Ovary (tissue), 7 donors: ENCODE measurements at regions not wholly inside any gene's neighbourhood (a gene's known extent, or its start where the extent isn't known, plus 50 kb on each side); places are given as distances from the start of the nearest gene placed in this dataset.

Source experiments
- DNase-seq, 5 donors: peaks; one replicate each; pipeline ENCODE4 v3.0.0-alpha.2; 2019 to 2020
- H3K27ac ChIP-seq, 2 donors: fragments of 200-600 bp; one replicate each; pipeline versions ENCODE4 v1.5.1 to v1.8.0; 2019 to 2022
- H3K27me3 ChIP-seq: fragments of 200-600 bp; one replicate; pipeline ENCODE4 v1.8.0; 2022
- H3K36me3 ChIP-seq: fragments of 200-600 bp; sonication (generic); one replicate; pipeline ENCODE4 v1.5.1; 2019
- H3K4me1 ChIP-seq: one replicate; pipeline ENCODE4 v1.8.1; 2013; ENCODE audit warnings: mild to moderate bottlenecking, moderate library complexity; ENCODE audit not compliant: insufficient read depth
- H3K4me3 ChIP-seq: fragments of 200-600 bp; sonication (generic); one replicate; pipeline ENCODE4 v1.5.1; 2017
- H3K9me3 ChIP-seq, 2 donors: fragments of 200-600 bp in 1 of 2; sonication (generic) in 1 of 2; one replicate each; pipeline versions ENCODE4 v1.5.1 to v1.8.1; 2013 to 2019; ENCODE audit warnings: mild to moderate bottlenecking in 1 of 2, moderate library complexity in 1 of 2
- EP300 ChIP-seq: sonication (generic); formaldehyde crosslinking; IDR thresholded peaks from one replicate; pipeline ENCODE4 v1.6.1; 2017; ENCODE audit warnings: antibody characterized with exemption
- POLR2A ChIP-seq: fragments of 450-650 bp; IDR thresholded peaks from one replicate; pipeline ENCODE4 v1.6.1; 2017; ENCODE audit warnings: antibody characterized with exemption, mild to moderate bottlenecking, moderate library complexity
- WGBS, 3 donors: extraction: QIAGEN DNeasy Blood & Tissue Kit in 1 of 3; methylation state at CpG; one replicate each; pipeline versions ENCODE4 v1.1.5 to v1.1.7; 2013 to 2017; 5-methylcytosine and 5-hydroxymethylcytosine counted together
- intact Hi-C, 4 donors: fragments of 100-400 bp; cut with DNase I; formaldehyde crosslinking; loops; one replicate each; pipeline versions ENCODE4 v1.11.0 to v1.15.1; 2022 to 2023
- TF ChIP-seq, protein P1 (sequence below), 3 donors: fragments of 450-650 bp in 2 of 3; fragments of 200-600 bp in 1 of 3; IDR thresholded peaks; one replicate each; pipeline versions ENCODE4 v1.5.1 to v1.8.0; 2016 to 2022; ENCODE audit warnings: antibody characterized with exemption in 3 of 3, mild to moderate bottlenecking in 1 of 3
- donor health status: DM: no; HTN: no; CAD: no; lungs with moderate emphysema.
- donor health status: DM: no; HTN: no; CAD: no.
- donor health status: Bipolar disorder and iron deficiency.
- donor health status: DM: no; HTN: no; CAD: no.
- donor health status: DM: yes; HTN: yes; CAD: no.

DNA sequence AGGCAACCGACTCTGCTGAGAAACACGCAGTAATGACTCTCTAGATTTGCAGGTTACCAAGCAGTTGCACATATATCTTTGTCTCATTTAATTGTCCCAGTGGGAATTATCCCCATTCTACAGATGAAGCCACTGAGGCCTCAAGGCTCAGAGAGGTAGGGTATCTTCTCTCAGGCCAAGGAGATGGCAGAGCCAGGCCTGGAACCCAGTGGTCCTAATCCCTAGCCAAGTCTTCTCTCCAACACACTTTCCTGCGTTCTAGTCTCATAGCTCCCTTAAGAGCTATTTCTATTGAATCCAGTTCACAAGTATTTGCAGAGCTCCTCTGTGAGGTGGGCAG is 181.3 kb upstream of the BCOR start:
- Histone ChIP-seq H3K36me3 (no peaks in the 10 kb centered on the region), H3K4me3 (no peak overlapping the region), H3K4me1 (no peaks in the 10 kb centered on the region), H3K27ac (no peak overlapping the region), H3K9me3 (no peaks in the 10 kb centered on the region), H3K27me3 (no peaks in the 10 kb centered on the region)
- WGBS, 3 donors = 69 to 83% (median 76%) methylated on average over 3 of the region's 3 CpGs
- intact Hi-C loops = loop anchor here in 1 of 4 donors (10.0 kb wide), 1 partner anchor 176 kb away; no protein-coding TSS in a partner anchor
- TF ChIP-seq, protein P1, sequence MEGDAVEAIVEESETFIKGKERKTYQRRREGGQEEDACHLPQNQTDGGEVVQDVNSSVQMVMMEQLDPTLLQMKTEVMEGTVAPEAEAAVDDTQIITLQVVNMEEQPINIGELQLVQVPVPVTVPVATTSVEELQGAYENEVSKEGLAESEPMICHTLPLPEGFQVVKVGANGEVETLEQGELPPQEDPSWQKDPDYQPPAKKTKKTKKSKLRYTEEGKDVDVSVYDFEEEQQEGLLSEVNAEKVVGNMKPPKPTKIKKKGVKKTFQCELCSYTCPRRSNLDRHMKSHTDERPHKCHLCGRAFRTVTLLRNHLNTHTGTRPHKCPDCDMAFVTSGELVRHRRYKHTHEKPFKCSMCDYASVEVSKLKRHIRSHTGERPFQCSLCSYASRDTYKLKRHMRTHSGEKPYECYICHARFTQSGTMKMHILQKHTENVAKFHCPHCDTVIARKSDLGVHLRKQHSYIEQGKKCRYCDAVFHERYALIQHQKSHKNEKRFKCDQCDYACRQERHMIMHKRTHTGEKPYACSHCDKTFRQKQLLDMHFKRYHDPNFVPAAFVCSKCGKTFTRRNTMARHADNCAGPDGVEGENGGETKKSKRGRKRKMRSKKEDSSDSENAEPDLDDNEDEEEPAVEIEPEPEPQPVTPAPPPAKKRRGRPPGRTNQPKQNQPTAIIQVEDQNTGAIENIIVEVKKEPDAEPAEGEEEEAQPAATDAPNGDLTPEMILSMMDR (IDR thresholded peaks at IDR 0.05) = no peak
- TF ChIP-seq POLR2A = no peak
- no peak for TF ChIP-seq EP300
- no peak for DNase-seq

DNA sequence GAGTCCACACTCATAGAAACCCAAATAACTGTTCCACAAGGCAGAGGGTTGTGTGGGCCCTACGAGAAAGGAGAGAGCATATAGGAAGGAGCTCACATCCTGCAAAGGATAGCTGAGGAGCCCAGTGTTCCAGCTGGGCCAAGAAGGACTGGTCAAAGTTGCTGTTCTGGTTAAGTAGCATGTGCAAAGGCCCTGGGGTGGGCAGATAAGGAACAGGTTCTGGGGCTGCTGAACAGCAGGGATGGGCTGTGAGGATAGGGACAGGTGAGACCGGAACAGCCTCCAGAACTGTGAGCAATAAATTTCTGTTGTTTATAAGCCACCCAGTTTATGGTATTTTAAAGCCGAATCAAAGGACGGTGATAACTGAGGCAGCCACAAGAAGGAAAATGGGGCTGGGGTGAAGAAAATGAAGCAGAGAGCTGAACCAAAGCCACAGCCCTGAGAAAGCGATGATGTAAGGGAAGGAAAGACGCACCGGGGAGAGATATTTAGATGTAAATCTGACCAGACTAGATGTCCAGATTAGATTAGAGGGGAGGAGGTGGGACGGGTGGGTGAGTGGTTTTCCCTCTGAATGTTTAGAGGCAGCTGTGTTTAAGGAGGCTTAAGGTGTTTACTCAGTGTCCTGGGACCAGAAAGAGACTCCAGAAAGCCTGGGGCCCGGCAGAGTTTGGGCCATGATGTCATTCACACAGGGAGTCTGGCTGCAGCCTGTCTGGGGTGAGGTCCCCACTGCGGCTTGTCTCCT is 180.8 kb upstream of the BCOR start:
- intact Hi-C loops = loop anchor here in 1 of 4 donors (10.0 kb wide), 1 partner anchor 176 kb away; no protein-coding TSS in a partner anchor

DNA sequence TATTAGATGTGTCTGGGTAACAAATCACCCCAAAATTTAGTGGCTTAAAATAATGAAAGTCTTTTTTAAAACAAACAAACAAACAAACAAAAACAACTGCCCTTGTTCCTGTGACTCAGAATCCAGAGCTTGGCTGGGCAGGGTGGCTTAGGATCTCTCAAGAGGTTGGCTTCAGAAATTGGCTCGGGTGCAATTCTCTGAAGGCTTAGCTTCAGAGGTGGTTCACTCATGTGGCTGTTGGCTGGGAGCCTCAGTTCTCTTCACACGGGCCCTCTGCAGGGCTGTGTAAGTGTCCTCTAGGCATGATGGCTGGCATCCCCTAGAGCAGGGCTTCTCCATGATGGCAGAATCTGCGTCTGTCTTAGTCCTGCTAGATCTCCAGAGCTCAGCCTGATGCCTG is 179.9 kb upstream of the BCOR start:
- Histone ChIP-seq H3K9me3 (no peaks in the 10 kb centered on the region), H3K36me3 (no peaks in the 10 kb centered on the region), H3K4me3 (no peak overlapping the region), H3K27me3 (no peaks in the 10 kb centered on the region), H3K4me1 (peaks cover 5% of the 10 kb centered on the region), H3K27ac (no peak overlapping the region)
- 79 to 88% (median 80%) methylated on average over 3 of the region's 3 CpGs for WGBS, 3 donors
- TF ChIP-seq POLR2A (no peak), EP300 (no peak)
- TF ChIP-seq, protein P1 (IDR thresholded peaks at IDR 0.05) = no peak
- no peak for DNase-seq
- intact Hi-C loops = loop anchor here in 1 of 4 donors (10.0 kb wide), 1 partner anchor 177 kb away; no protein-coding TSS in a partner anchor

More for the DNA sequence above, 180.8 kb upstream of the BCOR start:
- Histone ChIP-seq H3K4me1 (peaks cover under 1% of the 10 kb centered on the region), H3K36me3 (no peaks in the 10 kb centered on the region), H3K27ac (no peak overlapping the region), H3K4me3 (no peak overlapping the region), H3K27me3 (no peaks in the 10 kb centered on the region), H3K9me3 (no peaks in the 10 kb centered on the region)
- TF ChIP-seq, protein P1 (IDR thresholded peaks at IDR 0.05) = no peak
- TF ChIP-seq POLR2A (no peak), EP300 (no peak)
- WGBS, 3 donors = 79 to 86% (median 84%) methylated on average over 10 of the region's 10 CpGs
- no peak for DNase-seq

DNA sequence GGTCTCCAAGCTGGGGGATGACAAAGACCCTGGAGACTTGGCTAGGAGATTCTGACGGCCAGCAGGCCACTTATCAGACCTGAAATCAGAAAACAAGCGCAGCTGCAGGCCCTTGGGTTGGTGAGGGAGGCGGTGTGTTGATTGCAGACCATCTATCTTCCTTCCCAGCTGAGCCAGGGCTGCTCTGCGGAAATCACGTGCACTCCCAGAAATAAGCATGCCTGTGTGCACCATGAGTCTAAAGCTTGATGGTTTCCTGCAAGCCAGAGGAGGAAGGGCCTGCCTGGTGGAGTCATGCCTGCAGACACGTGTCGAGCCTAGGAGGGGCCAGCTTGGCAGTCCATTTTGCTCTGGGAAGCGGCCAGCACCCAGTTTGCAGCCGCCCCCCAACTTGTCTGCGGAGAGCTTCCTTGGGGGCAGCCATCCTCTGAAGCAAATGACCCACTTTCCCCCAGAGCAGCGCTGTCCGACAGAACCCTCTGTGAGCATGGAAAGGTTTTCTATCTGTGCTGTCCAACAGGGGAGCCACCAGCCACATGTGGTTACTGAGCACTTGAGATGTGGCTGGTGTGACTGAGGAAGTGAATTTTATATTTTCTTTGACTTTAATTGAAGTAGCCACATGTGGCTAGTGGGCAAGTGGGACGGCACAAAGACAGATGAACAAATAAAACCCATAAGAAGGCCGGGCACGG is 175.7 kb upstream of the BCOR start:
- intact Hi-C loops = loop anchor here in 1 of 4 donors (10.0 kb wide), 1 partner anchor 181 kb away; no protein-coding TSS in a partner anchor
- DNase-seq = peak in 2 of 5 donors; percentile 31 to 42
- TF ChIP-seq EP300 (no peak), POLR2A (no peak)
- TF ChIP-seq, protein P1 (IDR thresholded peaks at IDR 0.05) = no peak
- Histone ChIP-seq H3K9me3 (no peaks in the 10 kb centered on the region), H3K27me3 (no peaks in the 10 kb centered on the region), H3K36me3 (no peaks in the 10 kb centered on the region), H3K4me3 (no peak overlapping the region), H3K4me1 (peaks cover 5% of the 10 kb centered on the region), H3K27ac (no peak overlapping the region)
- 60 to 67% (median 62%) methylated on average over 15 of the region's 15 CpGs for WGBS, 3 donors
